ENCODE measurements at regions not wholly inside any gene's neighbourhood (a gene's known extent, or its start where the extent isn't known, plus 50 kb on each side); places are given as distances from the start of the nearest gene placed in this dataset.

GRCh38 chr2:12054956-12055618, 308.7 kb downstream of the LPIN1 start:
- POLR2A ChIA-PET: no interaction called here
- no peak for DNase-seq (ENCODE audit: low read depth, low spot score)
- H3K4me1 ChIP-seq (ENCODE audit: control insufficient read depth, insufficient read depth, low read length): no peaks in the 10 kb centered on the region
- no peaks in the 10 kb centered on the region for H3K27me3 ChIP-seq (ENCODE audit: control insufficient read depth, insufficient read depth, low read length)
- H3K9me3 ChIP-seq (ENCODE audit: control insufficient read depth, insufficient read depth, low read depth, low read length): no peaks in the 10 kb centered on the region; the same call in 1 of the 2 replicates
- no peaks in the 10 kb centered on the region for H3K36me3 ChIP-seq (ENCODE audit: control insufficient read depth, insufficient read depth, low read length)
- intact Hi-C loops (cut with micrococcal nuclease; ENCODE audit: unreplicated experiment) (no loop called here), in situ Hi-C loops (cut with HindIII; ENCODE audit: low pct_unique_long_range_greater_than_20kb, low sequenced_read_pairs) (no loop called here)
- H3K27ac ChIP-seq (ENCODE audit: low read length): no peak overlapping the region
- ATAC-seq: no peak
- TF ChIP-seq CTCF (IDR thresholded peaks at IDR 0.05) (no peak), SIN3A (IDR thresholded peaks at IDR 0.05; ENCODE audit: borderline replicate concordance, insufficient read depth, low read depth, low read length) (no peak), TCF7L2 (IDR thresholded peaks at IDR 0.05; ENCODE audit: low read depth, low read length) (no peak), POLR2AphosphoS5 (IDR thresholded peaks at IDR 0.05; ENCODE audit: low read depth, low read length) (no peak), REST (IDR thresholded peaks at IDR 0.05; ENCODE audit: insufficient read depth in 1 of 2, low read depth in 2 of 2, low read length in 1 of 2) (no peak)
- no peak overlapping the region for H3K4me3 ChIP-seq (ENCODE audit: low read depth in 2 of 2, low read length in 2 of 2)
- BruUV-seq (replicated peaks): no TSS peak
- CTCF ChIA-PET: no interaction called here

GRCh38 chr2:12057436-12058166, 311.2 kb downstream of the LPIN1 start:
- no peaks in the 10 kb centered on the region for H3K36me3 ChIP-seq (ENCODE audit: control insufficient read depth, insufficient read depth, low read length)
- no peak overlapping the region for H3K4me3 ChIP-seq (ENCODE audit: low read depth in 2 of 2, low read length in 2 of 2)
- H3K27me3 ChIP-seq (ENCODE audit: control insufficient read depth, insufficient read depth, low read length): no peaks in the 10 kb centered on the region
- intact Hi-C loops (cut with micrococcal nuclease; ENCODE audit: unreplicated experiment) (no loop called here), in situ Hi-C loops (cut with HindIII; ENCODE audit: low pct_unique_long_range_greater_than_20kb, low sequenced_read_pairs) (no loop called here)
- no peak for TF ChIP-seq REST (IDR thresholded peaks at IDR 0.05; ENCODE audit: insufficient read depth in 1 of 2, low read depth in 2 of 2, low read length in 1 of 2)
- TF ChIP-seq SIN3A (IDR thresholded peaks at IDR 0.05; ENCODE audit: borderline replicate concordance, insufficient read depth, low read depth, low read length): no peak
- no peak for TF ChIP-seq CTCF (IDR thresholded peaks at IDR 0.05)
- no peak for TF ChIP-seq TCF7L2 (IDR thresholded peaks at IDR 0.05; ENCODE audit: low read depth, low read length)
- no peak for TF ChIP-seq POLR2AphosphoS5 (IDR thresholded peaks at IDR 0.05; ENCODE audit: low read depth, low read length)
- ChIA-PET CTCF (no interaction called here), POLR2A (no interaction called here)
- DNase-seq (ENCODE audit: low read depth, low spot score): no peak
- H3K4me1 ChIP-seq (ENCODE audit: control insufficient read depth, insufficient read depth, low read length): no peaks in the 10 kb centered on the region
- no peak overlapping the region for H3K27ac ChIP-seq (ENCODE audit: low read length)
- H3K9me3 ChIP-seq (ENCODE audit: control insufficient read depth, insufficient read depth, low read depth, low read length): no peaks in the 10 kb centered on the region; the same call in 1 of the 2 replicates
- BruUV-seq (replicated peaks): no TSS peak
- no peak for ATAC-seq

All from Panc1 (cell line).